WERI-Rb-1 (cell line): ENCODE measurements at regions not wholly inside any gene's neighbourhood (a gene's known extent, or its start where the extent isn't known, plus 50 kb on each side); places are given as distances from the start of the nearest gene placed in this dataset.

Experiments used
- DNase-seq: peaks from one replicate; pipeline ENCODE4 v3.0.0-alpha.2; 2020
- H3K27ac ChIP-seq: fragments of 250-450 bp; sonication (Bioruptor Pico); 2 replicates; pipeline ENCODE4 v1.5.1; 2020; ENCODE audit warnings: mild to moderate bottlenecking, moderate library complexity
- H3K27me3 ChIP-seq: fragments of 250-450 bp; sonication (Bioruptor Pico); 2 replicates; pipeline ENCODE4 v1.5.1; 2021; ENCODE audit warnings: mild to moderate bottlenecking, low read depth, moderate library complexity; ENCODE audit not compliant: insufficient read depth, severe bottlenecking
- H3K36me3 ChIP-seq: fragments of 250-450 bp; sonication (Bioruptor Pico); 2 replicates; pipeline ENCODE4 v1.5.1; 2020; ENCODE audit warnings: mild to moderate bottlenecking, moderate library complexity
- H3K4me3 ChIP-seq: 2 replicates; pipeline ENCODE4 v1.5.1; 2011; ENCODE audit warnings: low read depth, mild to moderate bottlenecking, control low read depth, low read length
- H3K9me3 ChIP-seq: fragments of 250-450 bp; sonication (Bioruptor Pico); 2 replicates; pipeline ENCODE4 v1.5.1; 2021; ENCODE audit warnings: mild to moderate bottlenecking, moderate library complexity; ENCODE audit not compliant: severe bottlenecking
- CTCF ChIP-seq: IDR thresholded peaks from 2 replicates; pipeline ENCODE4 v1.5.1; 2011; ENCODE audit warnings: low read depth, mild to moderate bottlenecking, control low read depth, inconsistent platforms, low read length

- DNase-seq, result no peak
- Histone ChIP-seq H3K27me3 (no peaks in the 10 kb centered on the region), H3K4me3 (no peak overlapping the region), H3K9me3 (no peaks in the 10 kb centered on the region), H3K27ac (no peak overlapping the region), H3K36me3 (no peaks in the 10 kb centered on the region)
- no peak for TF ChIP-seq CTCF
Measured at GRCh38 chr19:28420811-28421550, 792.0 kb downstream of the UQCRFS1 start.

GRCh38 chr19:28419312-28419711 is 793.6 kb downstream of the UQCRFS1 start:
- H3K36me3 ChIP-seq, result no peaks in the 10 kb centered on the region
- no peak for TF ChIP-seq CTCF
- H3K27me3 ChIP-seq, result no peaks in the 10 kb centered on the region
- H3K9me3 ChIP-seq, result no peaks in the 10 kb centered on the region
- no peak overlapping the region for H3K27ac ChIP-seq
- DNase-seq, result no peak
- no peak overlapping the region for H3K4me3 ChIP-seq

GRCh38 chr19:28417361-28417760 is 795.6 kb downstream of the UQCRFS1 start:
- DNase-seq, result no peak
- Histone ChIP-seq H3K27ac (no peak overlapping the region), H3K36me3 (no peaks in the 10 kb centered on the region), H3K27me3 (no peaks in the 10 kb centered on the region), H3K9me3 (no peaks in the 10 kb centered on the region), H3K4me3 (no peak overlapping the region)
- no peak for TF ChIP-seq CTCF

GRCh38 chr19:28416245-28416644 is 796.7 kb downstream of the UQCRFS1 start:
- H3K27me3 ChIP-seq, result no peaks in the 10 kb centered on the region
- DNase-seq, result no peak
- H3K4me3 ChIP-seq, result no peak overlapping the region
- TF ChIP-seq CTCF, result no peak
- H3K36me3 ChIP-seq, result no peaks in the 10 kb centered on the region
- H3K27ac ChIP-seq, result no peak overlapping the region
- no peaks in the 10 kb centered on the region for H3K9me3 ChIP-seq

- Histone ChIP-seq H3K36me3 (no peaks in the 10 kb centered on the region), H3K4me3 (no peak overlapping the region), H3K27ac (no peak overlapping the region), H3K27me3 (no peaks in the 10 kb centered on the region), H3K9me3 (no peaks in the 10 kb centered on the region)
- TF ChIP-seq CTCF, result no peak
- DNase-seq, result no peak
Measured at GRCh38 chr19:28414748-28415147, 798.2 kb downstream of the UQCRFS1 start.

GRCh38 chr19:28409859-28410258 is 803.1 kb downstream of the UQCRFS1 start:
- no peaks in the 10 kb centered on the region for H3K27me3 ChIP-seq

More at GRCh38 chr19:28409859-28410258, 803.1 kb downstream of the UQCRFS1 start:
- no peak for DNase-seq
- Histone ChIP-seq H3K36me3 (no peaks in the 10 kb centered on the region), H3K27ac (no peak overlapping the region), H3K9me3 (no peaks in the 10 kb centered on the region), H3K4me3 (no peak overlapping the region)
- no peak for TF ChIP-seq CTCF
